ENCODE measurements at regions not wholly inside any gene's neighbourhood (a gene's known extent, or its start where the extent isn't known, plus 50 kb on each side); places are given as distances from the start of the nearest gene placed in this dataset.

DNA sequence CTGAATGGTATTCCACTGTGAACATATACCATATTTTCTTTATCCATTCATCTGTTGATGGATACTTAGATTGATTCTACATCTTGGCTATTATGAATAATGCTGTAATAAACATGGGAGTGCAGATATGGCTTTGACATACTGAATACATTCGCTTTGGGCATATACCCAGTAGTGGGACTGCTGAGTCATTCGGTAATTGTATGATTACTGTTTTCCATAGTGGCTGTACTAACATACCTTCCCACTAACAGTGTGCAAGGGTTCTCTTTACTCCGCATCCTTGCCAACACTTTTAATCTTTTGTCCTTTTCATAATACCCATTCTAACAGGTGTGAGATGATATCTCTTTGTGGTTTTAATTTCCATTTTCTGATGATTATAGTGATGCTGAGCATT lies 98.2 kb upstream of the ESR1 start:
- no peak for TF ChIP-seq CTCF (conservative IDR thresholded peaks at IDR 0.05)
- Mint-ChIP-seq H3K36me3 (ENCODE audit: low read depth) (no peaks in the 10 kb centered on the region), H3K9me3 (peaks cover 8% of the 10 kb centered on the region), H3K4me3 (no peak overlapping the region), H3K4me1 (no peaks in the 10 kb centered on the region), H3K27ac (ENCODE audit: unreplicated experiment) (no peak overlapping the region), H3K27me3 (ENCODE audit: low read depth) (peaks cover 24% of the 10 kb centered on the region)
- no peak for DNase-seq (ENCODE audit: low read depth, low spot score)

DNA sequence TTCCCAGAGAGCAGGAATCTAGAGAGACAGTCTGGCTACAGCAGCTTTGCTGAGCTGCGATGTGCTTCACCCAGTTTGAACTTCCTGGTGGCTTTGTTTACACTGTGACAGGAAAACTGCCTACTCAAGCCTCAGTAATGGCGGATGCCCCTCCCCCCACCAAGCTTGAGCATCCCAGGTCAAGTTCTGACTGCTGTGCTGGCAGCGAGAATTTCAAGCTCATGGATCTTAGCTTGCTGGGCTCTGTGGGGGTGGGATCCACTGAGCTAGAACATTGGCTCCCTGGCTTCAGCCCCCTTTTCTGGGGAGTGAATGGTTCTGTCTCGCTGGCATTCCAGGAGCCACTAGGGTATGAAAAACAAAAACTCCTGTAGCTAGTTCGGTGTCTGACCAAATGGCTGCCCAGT lies 91.0 kb upstream of the ESR1 start:
- no peak for DNase-seq (ENCODE audit: low read depth, low spot score)
- Mint-ChIP-seq H3K27me3 (ENCODE audit: low read depth) (peaks cover 7% of the 10 kb centered on the region), H3K4me3 (no peak overlapping the region), H3K4me1 (no peaks in the 10 kb centered on the region), H3K9me3 (peaks cover 6% of the 10 kb centered on the region), H3K36me3 (ENCODE audit: low read depth) (peaks cover 4% of the 10 kb centered on the region), H3K27ac (ENCODE audit: unreplicated experiment) (no peak overlapping the region)
- no peak for TF ChIP-seq CTCF (conservative IDR thresholded peaks at IDR 0.05)

GRCh38 chr6:151719070-151719469 lies 88.4 kb upstream of the ESR1 start:
- peaks cover 6% of the 10 kb centered on the region for H3K27me3 Mint-ChIP-seq (ENCODE audit: low read depth)
- H3K9me3 Mint-ChIP-seq = no peaks in the 10 kb centered on the region
- H3K4me1 Mint-ChIP-seq = no peaks in the 10 kb centered on the region
- H3K27ac Mint-ChIP-seq (ENCODE audit: unreplicated experiment) = no peak overlapping the region
- H3K36me3 Mint-ChIP-seq (ENCODE audit: low read depth) = peaks cover 4% of the 10 kb centered on the region
- H3K4me3 Mint-ChIP-seq = no peak overlapping the region
- TF ChIP-seq CTCF (conservative IDR thresholded peaks at IDR 0.05) = no peak
- DNase-seq (ENCODE audit: low read depth, low spot score) = no peak

DNA sequence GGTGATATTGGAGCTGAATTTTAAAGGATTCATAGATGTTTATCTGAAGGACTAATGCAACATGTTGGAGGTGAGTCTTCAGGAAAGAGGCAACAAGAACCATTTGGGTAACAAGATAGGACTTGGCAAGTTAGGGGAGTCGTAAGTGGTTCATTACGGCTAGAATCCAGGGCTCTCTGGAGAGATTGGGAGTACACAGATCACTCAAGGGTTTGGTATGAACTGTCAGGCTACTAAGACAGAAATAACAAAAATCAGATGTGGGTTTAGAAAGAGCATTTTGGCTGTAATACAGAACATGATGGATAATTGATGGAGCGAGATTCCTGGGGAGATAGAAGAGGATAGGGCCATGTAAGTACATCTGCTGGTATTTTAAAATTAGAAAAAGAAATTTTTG lies 86.3 kb upstream of the ESR1 start:
- no peak for TF ChIP-seq CTCF (conservative IDR thresholded peaks at IDR 0.05)

GRCh38 chr6:151721671-151722070 lies 85.8 kb upstream of the ESR1 start:
- Mint-ChIP-seq H3K27ac (ENCODE audit: unreplicated experiment) (no peak overlapping the region), H3K36me3 (ENCODE audit: low read depth) (no peaks in the 10 kb centered on the region), H3K4me1 (no peaks in the 10 kb centered on the region), H3K27me3 (ENCODE audit: low read depth) (peaks cover 6% of the 10 kb centered on the region), H3K4me3 (no peak overlapping the region), H3K9me3 (no peaks in the 10 kb centered on the region)
- DNase-seq (ENCODE audit: low read depth, low spot score) = no peak
- no peak for TF ChIP-seq CTCF (conservative IDR thresholded peaks at IDR 0.05)

More for the DNA sequence above, 86.3 kb upstream of the ESR1 start:
- Mint-ChIP-seq H3K9me3 (no peaks in the 10 kb centered on the region), H3K27me3 (ENCODE audit: low read depth) (peaks cover 6% of the 10 kb centered on the region), H3K4me3 (no peak overlapping the region), H3K4me1 (no peaks in the 10 kb centered on the region), H3K27ac (ENCODE audit: unreplicated experiment) (no peak overlapping the region), H3K36me3 (ENCODE audit: low read depth) (no peaks in the 10 kb centered on the region)
- DNase-seq (ENCODE audit: low read depth, low spot score) = no peak

DNA sequence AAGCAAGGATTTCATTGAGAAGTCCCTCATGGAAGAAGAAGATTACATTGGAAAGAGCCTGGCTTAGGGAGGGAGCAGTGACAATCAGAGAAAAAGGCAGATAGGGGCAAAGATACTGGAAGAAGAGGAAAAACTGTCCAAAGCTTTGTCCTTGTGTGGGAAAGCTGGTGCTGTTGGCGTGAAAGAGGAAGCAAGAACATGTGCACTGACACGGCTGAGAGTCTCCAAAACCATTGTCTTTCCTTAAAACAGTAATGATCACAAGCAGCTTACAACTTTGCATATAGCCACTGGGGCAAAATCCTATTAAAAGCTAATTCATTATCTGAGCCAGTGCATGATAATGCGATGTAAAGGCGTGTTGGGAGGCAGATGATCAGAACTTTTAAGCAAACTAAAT lies 85.1 kb upstream of the ESR1 start:
- no peak for TF ChIP-seq CTCF (conservative IDR thresholded peaks at IDR 0.05)
- Mint-ChIP-seq H3K27me3 (ENCODE audit: low read depth) (peaks cover 6% of the 10 kb centered on the region), H3K4me3 (no peak overlapping the region), H3K36me3 (ENCODE audit: low read depth) (no peaks in the 10 kb centered on the region), H3K4me1 (no peaks in the 10 kb centered on the region), H3K9me3 (no peaks in the 10 kb centered on the region), H3K27ac (ENCODE audit: unreplicated experiment) (no peak overlapping the region)
- no peak for DNase-seq (ENCODE audit: low read depth, low spot score)
